Thyroid gland (tissue), 4 donors: ENCODE measurements at regions not wholly inside any gene's neighbourhood (a gene's known extent, or its start where the extent isn't known, plus 50 kb on each side); places are given as distances from the start of the nearest gene placed in this dataset.

Experiments
- POLR2A ChIP-seq, 2 donors: fragments of 450-650 bp; IDR thresholded peaks; one replicate each; pipeline ENCODE4 v1.6.1; 2017; ENCODE audit warnings: antibody characterized with exemption in 2 of 2, mild to moderate bottlenecking in 2 of 2, moderate library complexity in 1 of 2
- TF ChIP-seq, protein P1 (sequence below), 6 experiments: fragments of 200-600 bp in 3 of 6; fragments of 450-650 bp in 3 of 6; sonication (generic) in 3 of 6; IDR thresholded peaks; one replicate each; pipeline ENCODE4 v1.5.1; 2016 to 2019; ENCODE audit warnings: antibody characterized with exemption in 6 of 6, mild to moderate bottlenecking in 2 of 6, inconsistent platforms in 1 of 6, moderate library complexity in 1 of 6

DNA sequence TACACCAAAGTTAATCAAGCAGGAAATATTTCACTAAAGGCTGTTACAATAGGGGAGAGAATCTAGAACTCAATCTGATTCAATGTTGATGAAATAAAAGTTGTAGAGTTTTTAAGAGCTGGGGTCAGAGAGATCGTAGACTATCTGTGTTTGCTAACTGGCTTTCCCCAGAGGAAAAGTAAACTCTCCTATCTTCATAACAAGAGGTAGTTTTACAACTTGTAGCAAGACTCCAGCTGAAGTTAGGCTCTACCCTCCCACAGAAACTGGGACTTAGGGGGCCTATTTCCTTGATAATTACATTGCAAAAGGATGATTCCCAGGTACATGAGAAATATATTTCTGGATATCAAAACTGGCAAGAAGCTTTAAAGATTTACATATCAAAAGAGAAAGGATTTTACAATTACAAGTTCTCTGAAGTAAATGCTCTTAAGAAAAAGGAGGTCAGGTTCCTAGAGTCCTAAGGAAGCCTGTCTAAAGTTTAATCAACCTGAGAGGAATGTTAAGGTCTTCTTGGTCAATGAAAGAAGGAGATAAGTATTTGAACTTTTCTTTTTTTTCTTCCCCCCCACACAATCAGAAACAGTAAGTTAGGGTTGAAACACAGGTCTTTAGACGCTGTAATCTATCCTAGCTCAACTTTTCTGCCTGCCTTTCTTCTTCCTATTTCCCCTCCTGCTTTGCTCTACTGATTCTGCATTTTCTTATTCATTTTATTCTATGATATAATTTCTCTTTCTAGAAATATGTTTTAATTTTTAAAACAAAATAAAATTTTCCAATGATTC is 692.2 kb upstream of the LINC00305 start:
- TF ChIP-seq, protein P1, sequence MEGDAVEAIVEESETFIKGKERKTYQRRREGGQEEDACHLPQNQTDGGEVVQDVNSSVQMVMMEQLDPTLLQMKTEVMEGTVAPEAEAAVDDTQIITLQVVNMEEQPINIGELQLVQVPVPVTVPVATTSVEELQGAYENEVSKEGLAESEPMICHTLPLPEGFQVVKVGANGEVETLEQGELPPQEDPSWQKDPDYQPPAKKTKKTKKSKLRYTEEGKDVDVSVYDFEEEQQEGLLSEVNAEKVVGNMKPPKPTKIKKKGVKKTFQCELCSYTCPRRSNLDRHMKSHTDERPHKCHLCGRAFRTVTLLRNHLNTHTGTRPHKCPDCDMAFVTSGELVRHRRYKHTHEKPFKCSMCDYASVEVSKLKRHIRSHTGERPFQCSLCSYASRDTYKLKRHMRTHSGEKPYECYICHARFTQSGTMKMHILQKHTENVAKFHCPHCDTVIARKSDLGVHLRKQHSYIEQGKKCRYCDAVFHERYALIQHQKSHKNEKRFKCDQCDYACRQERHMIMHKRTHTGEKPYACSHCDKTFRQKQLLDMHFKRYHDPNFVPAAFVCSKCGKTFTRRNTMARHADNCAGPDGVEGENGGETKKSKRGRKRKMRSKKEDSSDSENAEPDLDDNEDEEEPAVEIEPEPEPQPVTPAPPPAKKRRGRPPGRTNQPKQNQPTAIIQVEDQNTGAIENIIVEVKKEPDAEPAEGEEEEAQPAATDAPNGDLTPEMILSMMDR (IDR thresholded peaks at IDR 0.05): no peak
- no peak for TF ChIP-seq POLR2A (IDR thresholded peaks at IDR 0.05)
